ENCODE measurements at regions not wholly inside any gene's neighbourhood (a gene's known extent, or its start where the extent isn't known, plus 50 kb on each side); places are given as distances from the start of the nearest gene placed in this dataset.

- TF ChIP-seq CTCF (conservative IDR thresholded peaks at IDR 0.05; ENCODE audit: low read length) (no peak), EZH2phosphoT487 (IDR thresholded peaks at IDR 0.05; ENCODE audit: borderline replicate concordance, low read depth, low read length) (no peak)
These were observed 73.1 kb downstream of the RTP5 start for GRCh38 chr2:241942416-241943208.
